ENCODE measurements at regions not wholly inside any gene's neighbourhood (a gene's known extent, or its start where the extent isn't known, plus 50 kb on each side); places are given as distances from the start of the nearest gene placed in this dataset.
"Not testable (repeated sequence)": the region's sequence is repeated elsewhere in the genome, so short reads cannot be mapped to it uniquely, and the experiment has no call there.

GRCh38 chrX:52284865-52285264 lies 84.0 kb upstream of the XAGE2 start:
- ChIA-PET CTCF (no interaction called here), POLR2A (no interaction called here)
- no peaks in the 10 kb centered on the region for H3K4me1 ChIP-seq (ENCODE audit: control insufficient read depth, insufficient read depth, low read length)
- no peak overlapping the region for H3K4me3 ChIP-seq (ENCODE audit: low read depth, low read length)
- no peaks in the 10 kb centered on the region for H3K36me3 ChIP-seq (ENCODE audit: control insufficient read depth in 2 of 2, insufficient read depth in 1 of 2, low read length in 2 of 2)
- TF ChIP-seq ZBTB48 (tag by site-specific recombination; IDR thresholded peaks at IDR 0.05), result no peak
- TF ChIP-seq ZFP41 (tag by site-specific recombination; IDR thresholded peaks at IDR 0.05; ENCODE audit: borderline replicate concordance), result no peak
- TF ChIP-seq ZNF138 (tag by site-specific recombination; IDR thresholded peaks at IDR 0.05; ENCODE audit: borderline replicate concordance), result no peak
- no peak for TF ChIP-seq ZNF600 (tag by site-specific recombination; IDR thresholded peaks at IDR 0.05)
- TF ChIP-seq ZNF558 (tag by site-specific recombination; IDR thresholded peaks at IDR 0.05), result no peak
- TF ChIP-seq ZNF24 (tag by site-specific recombination; IDR thresholded peaks at IDR 0.05), result no peak
- no peak for TF ChIP-seq ZNF19 (tag by site-specific recombination; IDR thresholded peaks at IDR 0.05; ENCODE audit: low read depth)
- no peak for TF ChIP-seq ZNF776 (tag by site-specific recombination; IDR thresholded peaks at IDR 0.05; ENCODE audit: borderline replicate concordance)
- TF ChIP-seq ZBTB6 (tag by site-specific recombination; IDR thresholded peaks at IDR 0.05), result no peak
- no peak for TF ChIP-seq SP7 (tag by site-specific recombination; IDR thresholded peaks at IDR 0.05)
- TF ChIP-seq ZNF677 (tag by site-specific recombination; IDR thresholded peaks at IDR 0.05), result no peak
- TF ChIP-seq, protein P1, sequence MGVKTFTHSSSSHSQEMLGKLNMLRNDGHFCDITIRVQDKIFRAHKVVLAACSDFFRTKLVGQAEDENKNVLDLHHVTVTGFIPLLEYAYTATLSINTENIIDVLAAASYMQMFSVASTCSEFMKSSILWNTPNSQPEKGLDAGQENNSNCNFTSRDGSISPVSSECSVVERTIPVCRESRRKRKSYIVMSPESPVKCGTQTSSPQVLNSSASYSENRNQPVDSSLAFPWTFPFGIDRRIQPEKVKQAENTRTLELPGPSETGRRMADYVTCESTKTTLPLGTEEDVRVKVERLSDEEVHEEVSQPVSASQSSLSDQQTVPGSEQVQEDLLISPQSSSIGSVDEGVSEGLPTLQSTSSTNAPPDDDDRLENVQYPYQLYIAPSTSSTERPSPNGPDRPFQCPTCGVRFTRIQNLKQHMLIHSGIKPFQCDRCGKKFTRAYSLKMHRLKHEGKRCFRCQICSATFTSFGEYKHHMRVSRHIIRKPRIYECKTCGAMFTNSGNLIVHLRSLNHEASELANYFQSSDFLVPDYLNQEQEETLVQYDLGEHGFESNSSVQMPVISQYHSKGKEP (tag by site-specific recombination; IDR thresholded peaks at IDR 0.05), result no peak
- no peak for TF ChIP-seq ZNF514 (tag by site-specific recombination; IDR thresholded peaks at IDR 0.05)
- TF ChIP-seq ZNF621 (tag by site-specific recombination; IDR thresholded peaks at IDR 0.05), result no peak
- TF ChIP-seq PRDM1 (tag by site-specific recombination; IDR thresholded peaks at IDR 0.05), result no peak
- TF ChIP-seq PATZ1 (tag by site-specific recombination; IDR thresholded peaks at IDR 0.05), result no peak
- no peak for TF ChIP-seq ZNF530 (tag by site-specific recombination; IDR thresholded peaks at IDR 0.05; ENCODE audit: low read depth)
- no peak for TF ChIP-seq SALL2 (tag by site-specific recombination; IDR thresholded peaks at IDR 0.05; ENCODE audit: borderline replicate concordance)
- TF ChIP-seq ZNF266 (tag by site-specific recombination; IDR thresholded peaks at IDR 0.05; ENCODE audit: low read depth), result no peak
- no peak overlapping the region for H3K27ac ChIP-seq (ENCODE audit: extremely low read depth, low read depth, low read length)
- H3K9me3 ChIP-seq (ENCODE audit: control insufficient read depth, insufficient read depth, low read depth, low read length), result no peaks in the 10 kb centered on the region

DNA sequence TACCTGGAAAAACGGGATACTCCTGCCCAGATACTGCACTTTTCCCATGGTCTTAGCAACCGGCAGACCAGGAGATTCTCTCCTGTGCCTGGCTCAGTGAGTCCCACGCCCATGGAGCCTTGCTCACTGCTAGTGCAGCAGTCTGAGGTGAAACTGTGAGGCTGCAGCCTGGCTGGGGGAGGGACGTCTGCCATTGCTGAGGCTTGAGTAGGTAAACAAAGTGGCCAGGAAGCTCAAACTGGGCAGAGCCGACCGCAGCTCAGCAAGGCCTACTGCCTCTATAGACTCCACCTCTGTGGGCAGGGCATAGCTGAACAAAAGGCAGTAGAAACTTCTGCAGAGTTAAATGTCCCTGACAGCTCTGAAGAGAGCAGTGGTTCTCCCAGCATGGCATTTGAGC lies 69.9 kb upstream of the XAGE2 start:
- CTCF ChIA-PET; H3K4me1 ChIP-seq (ENCODE audit: control insufficient read depth, insufficient read depth, low read length); H3K4me3 ChIP-seq (ENCODE audit: low read depth, low read length); H3K9me3 ChIP-seq (ENCODE audit: control insufficient read depth, insufficient read depth, low read depth, low read length); H3K27ac ChIP-seq (ENCODE audit: extremely low read depth, low read depth, low read length); H3K36me3 ChIP-seq (ENCODE audit: control insufficient read depth in 2 of 2, insufficient read depth in 1 of 2, low read length in 2 of 2); POLR2A ChIA-PET: not testable (repeated sequence)

GRCh38 chrX:52308532-52308931 lies 60.3 kb upstream of the XAGE2 start:
- H3K4me3 ChIP-seq (ENCODE audit: low read depth, low read length); H3K36me3 ChIP-seq (ENCODE audit: control insufficient read depth in 2 of 2, insufficient read depth in 1 of 2, low read length in 2 of 2); H3K27ac ChIP-seq (ENCODE audit: extremely low read depth, low read depth, low read length); H3K9me3 ChIP-seq (ENCODE audit: control insufficient read depth, insufficient read depth, low read depth, low read length); CTCF ChIA-PET; H3K4me1 ChIP-seq (ENCODE audit: control insufficient read depth, insufficient read depth, low read length); POLR2A ChIA-PET: not testable (repeated sequence)
- TF ChIP-seq SCRT2 (tag by site-specific recombination; IDR thresholded peaks at IDR 0.05) (peak; percentile 82), SCRT1 (tag by site-specific recombination; IDR thresholded peaks at IDR 0.05; ENCODE audit: borderline replicate concordance) (peak; percentile 86)
